Erythroblast (primary cell): ENCODE measurements at regions not wholly inside any gene's neighbourhood (a gene's known extent, or its start where the extent isn't known, plus 50 kb on each side); places are given as distances from the start of the nearest gene placed in this dataset.

ENCODE experiments used
- DNase-seq, 2 experiments: peaks; one replicate each; lab custom pipeline; 2025; lab: John Stamatoyannopoulos, UW
- GATA1 ChIP-seq: IDR thresholded peaks from 2 replicates; pipeline ENCODE4 v1.6.1; 2011; ENCODE audit warnings: low read depth, mild to moderate bottlenecking, control low read depth, low read length, moderate library complexity
- POLR2A ChIP-seq: IDR thresholded peaks from 2 replicates; pipeline ENCODE4 v1.6.1; 2011; ENCODE audit warnings: mild to moderate bottlenecking, low read length

DNA sequence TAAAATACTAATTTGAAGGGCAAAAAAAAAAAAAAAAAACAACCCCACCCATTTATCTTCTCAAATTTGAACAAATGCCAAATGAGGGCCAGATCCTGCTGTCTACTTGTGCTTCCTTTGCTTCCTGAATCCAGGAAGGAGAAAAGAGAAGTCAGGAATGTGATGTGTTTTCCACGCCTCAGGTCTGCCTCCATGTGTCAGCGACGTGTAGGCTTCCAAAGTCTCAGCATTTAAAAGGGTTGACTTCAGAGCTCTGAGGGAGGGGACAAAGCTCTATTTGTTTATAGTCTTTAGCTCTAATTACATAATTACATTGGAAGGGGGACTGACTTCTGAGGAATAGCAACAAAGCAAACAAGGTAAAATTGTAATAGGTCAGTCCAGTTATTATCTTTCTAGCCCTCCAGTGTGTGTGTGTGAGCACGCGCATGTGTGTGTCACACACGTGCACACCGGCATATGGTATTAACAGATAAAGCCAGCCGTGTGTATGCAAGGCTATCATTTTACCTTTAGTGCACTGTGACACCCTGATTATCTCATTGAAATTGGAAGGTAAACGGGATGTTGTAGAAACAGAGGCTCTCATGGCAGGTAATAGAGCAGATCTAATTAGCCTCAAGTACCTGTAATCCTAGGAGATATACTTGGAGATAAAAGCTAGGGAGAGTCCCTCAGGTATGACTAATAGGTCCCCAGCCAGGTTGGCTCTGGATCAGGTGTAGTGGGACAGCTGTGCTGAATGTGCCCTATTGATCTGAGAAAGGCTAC is 911.4 kb upstream of the ZEB2 start:
- TF ChIP-seq POLR2A = no peak
- TF ChIP-seq GATA1 = no peak
- DNase-seq = peak in 1 of 2 experiments; percentile 23

DNA sequence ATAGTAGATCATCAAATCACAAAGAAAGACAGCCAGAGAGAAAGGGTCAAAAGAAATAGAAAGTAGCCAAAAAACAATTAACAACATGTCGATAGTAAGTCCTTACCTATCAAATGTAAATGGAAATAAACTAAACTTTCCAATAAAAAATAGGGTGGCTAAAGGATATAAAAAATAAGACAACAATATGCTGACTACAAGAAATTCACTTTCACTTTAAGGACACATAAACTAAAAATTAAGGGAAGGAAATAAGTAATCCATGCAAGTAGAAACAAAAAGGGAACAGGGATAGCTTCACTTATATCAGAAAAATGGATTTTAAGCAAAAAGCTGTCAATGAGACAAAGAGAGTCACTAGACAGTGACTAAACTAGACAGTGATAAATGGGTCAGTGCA is 903.9 kb upstream of the ZEB2 start:
- no peak for DNase-seq
- TF ChIP-seq POLR2A (no peak), GATA1 (no peak)

GRCh38 chr2:145422576-145422975 is 902.7 kb upstream of the ZEB2 start:
- TF ChIP-seq GATA1 = no peak
- no peak for TF ChIP-seq POLR2A

DNA sequence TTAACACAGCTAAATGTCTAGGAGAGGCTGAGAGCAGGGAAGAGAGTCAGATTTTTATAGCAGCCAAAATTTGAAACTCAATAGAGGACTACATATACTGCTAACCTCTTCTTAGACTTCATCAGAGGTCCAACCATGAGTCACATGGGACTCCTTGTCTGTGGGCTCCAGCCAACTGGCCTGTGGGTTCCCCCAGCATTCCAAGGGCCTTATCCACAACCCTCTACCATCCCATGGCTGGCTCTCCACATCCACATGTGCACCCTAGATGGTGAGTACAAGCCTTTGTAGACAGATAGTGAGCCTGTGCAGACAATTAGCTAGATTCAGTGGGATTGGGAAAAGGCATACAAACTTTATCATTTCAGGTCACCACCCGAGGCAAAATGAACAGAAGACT is 901.9 kb upstream of the ZEB2 start:
- no peak for DNase-seq
- no peak for TF ChIP-seq GATA1
- no peak for TF ChIP-seq POLR2A

More at GRCh38 chr2:145422576-145422975, 902.7 kb upstream of the ZEB2 start:
- no peak for DNase-seq

DNA sequence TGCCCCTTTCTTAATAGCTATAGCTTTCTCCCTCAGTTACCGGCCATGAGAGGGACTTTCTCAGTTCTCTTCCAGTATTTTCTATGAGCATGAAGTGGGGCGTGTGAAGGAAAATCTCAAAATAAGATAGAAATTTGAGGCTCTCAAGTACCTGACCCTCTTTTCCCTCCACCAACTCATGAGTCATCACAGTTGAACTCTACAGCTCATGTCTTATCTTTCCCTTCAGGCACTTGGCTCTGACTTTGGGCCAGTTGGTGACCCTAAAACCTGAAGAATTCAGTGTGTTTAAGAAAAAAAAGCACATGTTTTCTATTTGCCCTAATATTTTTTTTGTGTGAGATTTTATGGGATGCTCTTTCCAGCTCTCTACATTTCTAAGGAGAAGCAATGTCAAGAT is 896.7 kb upstream of the ZEB2 start:
- no peak for TF ChIP-seq GATA1
- no peak for TF ChIP-seq POLR2A
- peak; percentile 46 to 50 for DNase-seq

DNA sequence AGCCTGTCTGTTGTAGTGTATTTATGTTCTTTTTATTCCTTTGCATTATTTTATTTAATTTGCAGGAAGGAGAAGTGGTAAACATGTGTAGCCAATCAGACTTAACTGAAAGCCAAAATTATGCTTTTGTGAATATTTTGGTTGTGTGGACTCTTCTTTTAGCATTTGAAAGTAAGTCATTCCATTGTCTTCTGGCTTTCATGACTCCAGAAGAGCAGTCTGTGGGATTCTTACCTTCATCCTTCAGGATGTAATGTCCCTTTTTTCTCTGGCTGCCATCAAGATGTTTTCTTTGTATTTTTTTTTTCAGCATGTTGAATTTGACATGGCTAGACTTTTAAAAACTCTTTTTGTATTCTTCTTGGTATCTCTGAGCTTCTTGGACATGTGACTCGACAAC is 895.2 kb upstream of the ZEB2 start:
- DNase-seq = peak in 1 of 2 experiments; percentile 2
- TF ChIP-seq POLR2A = no peak
- no peak for TF ChIP-seq GATA1

DNA sequence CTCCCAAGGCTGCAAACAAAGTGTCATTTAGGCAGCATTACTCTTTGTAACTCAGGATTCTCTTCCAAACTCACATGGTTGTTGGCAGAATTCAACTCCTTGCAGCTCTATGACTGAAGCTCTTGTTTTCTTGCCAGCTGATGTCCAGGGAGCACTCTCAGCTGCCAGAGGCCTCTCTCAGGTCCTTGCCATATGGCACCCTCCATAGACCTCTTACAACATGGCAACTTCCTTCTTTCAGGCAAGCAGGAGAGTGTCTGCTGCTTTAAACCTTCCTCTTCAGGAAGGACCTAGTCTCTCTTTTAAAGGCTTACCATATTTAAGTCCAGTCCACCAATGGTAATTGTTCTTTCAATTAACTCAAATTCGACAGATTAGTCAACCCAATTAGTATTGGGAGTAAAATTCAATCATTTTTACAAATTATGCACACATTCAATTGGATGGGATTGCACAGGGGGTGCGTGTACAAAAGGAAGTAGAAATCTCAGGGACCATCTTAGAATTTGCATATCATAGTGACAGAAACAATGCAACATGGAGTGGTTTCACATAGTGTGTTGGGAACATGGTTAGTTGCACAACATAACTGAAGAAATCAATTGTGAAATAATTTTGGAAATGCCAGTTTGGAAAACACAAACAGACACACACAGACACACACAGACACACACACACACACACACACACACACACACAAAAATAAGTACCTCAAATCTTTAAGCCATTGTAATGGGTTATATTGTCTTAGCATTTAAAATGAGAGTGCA is 893.5 kb upstream of the ZEB2 start:
- DNase-seq = no peak
- TF ChIP-seq GATA1 = no peak
- TF ChIP-seq POLR2A = no peak

GRCh38 chr2:145412155-145412554 is 892.2 kb upstream of the ZEB2 start:
- no peak for DNase-seq
- no peak for TF ChIP-seq POLR2A
- no peak for TF ChIP-seq GATA1

DNA sequence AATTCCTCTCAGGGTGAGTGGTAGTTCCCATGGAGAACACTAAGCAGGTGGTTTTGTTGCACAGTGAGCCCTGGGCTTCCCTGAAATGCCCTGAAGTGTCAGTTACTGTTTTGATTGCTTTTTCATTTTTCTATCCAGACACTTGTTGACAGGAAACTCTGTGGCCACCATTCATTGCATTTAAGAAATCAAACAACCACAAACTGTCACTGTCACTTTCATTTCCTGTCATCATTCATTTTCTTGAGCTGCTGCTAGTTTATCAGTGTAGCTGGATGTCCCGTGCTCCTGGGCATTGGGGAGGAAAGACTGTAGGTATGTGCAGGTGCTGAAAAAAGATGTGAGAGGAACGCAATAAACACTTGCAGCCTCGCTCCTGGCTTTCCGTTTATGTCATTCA is 891.6 kb upstream of the ZEB2 start:
- DNase-seq = no peak
- no peak for TF ChIP-seq POLR2A
- no peak for TF ChIP-seq GATA1

GRCh38 chr2:145410086-145410485 is 890.2 kb upstream of the ZEB2 start:
- TF ChIP-seq POLR2A = no peak
- no peak for TF ChIP-seq GATA1
- no peak for DNase-seq

- no peak for TF ChIP-seq GATA1
- no peak for TF ChIP-seq POLR2A
- DNase-seq = no peak
Observed at GRCh38 chr2:145408980-145409379, 889.1 kb upstream of the ZEB2 start.

- no peak for DNase-seq
- TF ChIP-seq POLR2A (no peak), GATA1 (no peak)
Observed at GRCh38 chr2:145404690-145405089, 884.8 kb upstream of the ZEB2 start.

DNA sequence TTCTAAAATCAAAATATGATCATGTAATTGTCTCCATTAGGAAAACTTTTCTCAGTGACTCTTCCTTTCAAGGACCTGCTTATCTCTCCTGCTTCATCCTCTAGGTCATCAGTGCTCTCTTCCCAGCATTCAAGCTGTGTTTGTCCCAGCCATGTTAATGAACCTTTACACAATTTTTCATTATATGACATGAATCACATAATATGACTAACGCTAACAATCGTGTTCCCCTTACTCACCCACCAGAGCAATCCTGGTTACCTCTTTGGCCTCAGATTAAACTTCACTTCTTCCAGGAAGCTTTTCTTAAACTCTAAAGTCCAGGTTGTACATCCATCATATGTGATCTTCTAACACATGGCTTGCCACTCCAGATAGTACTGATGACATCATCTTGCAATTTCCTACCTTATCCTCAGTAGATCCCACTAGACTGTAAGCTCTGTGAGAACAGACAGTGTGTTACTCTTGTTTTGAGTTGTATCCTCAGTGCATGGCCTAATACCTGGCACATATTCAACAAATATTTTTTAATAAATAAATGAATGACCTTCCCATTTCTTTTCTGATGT is 882.9 kb upstream of the ZEB2 start:
- TF ChIP-seq GATA1 (no peak), POLR2A (no peak)
- DNase-seq = no peak

- no peak for DNase-seq
- no peak for TF ChIP-seq POLR2A
- TF ChIP-seq GATA1 = no peak
Observed at GRCh38 chr2:145399131-145399530, 879.2 kb upstream of the ZEB2 start.
